ENCODE measurements at regions not wholly inside any gene's neighbourhood (a gene's known extent, or its start where the extent isn't known, plus 50 kb on each side); places are given as distances from the start of the nearest gene placed in this dataset.
"Not testable (repeated sequence)": the region's sequence is repeated elsewhere in the genome, so short reads cannot be mapped to it uniquely, and the experiment has no call there.

GRCh38 chr15:59764775-59765174, 75.7 kb upstream of the BNIP2 start:
- no peak for DNase-seq

GRCh38 chr15:59762558-59762957, 73.4 kb upstream of the BNIP2 start:
- DNase-seq: no peak

GRCh38 chr15:59760256-59760655, 71.1 kb upstream of the BNIP2 start:
- DNase-seq: not testable (repeated sequence)

- no peak for DNase-seq
These were observed 62.7 kb upstream of the BNIP2 start for GRCh38 chr15:59751552-59752413.

GRCh38 chr15:59746777-59747176, 57.7 kb upstream of the BNIP2 start:
- no peak for DNase-seq

- no peak for DNase-seq
These were observed 52.3 kb upstream of the BNIP2 start for GRCh38 chr15:59741274-59741906.

- no peak for DNase-seq
These were observed 50.6 kb upstream of the BNIP2 start for GRCh38 chr15:59739557-59740186.

All from stimulated activated CD4-positive, alpha-beta T cell treated with anti-CD3 and anti-CD28 coated beads, Interleukin-2, amount 100 ng/mL, for 48 hours (primary cell).